IMR-90 (cell line): ENCODE measurements at regions not wholly inside any gene's neighbourhood (a gene's known extent, or its start where the extent isn't known, plus 50 kb on each side); places are given as distances from the start of the nearest gene placed in this dataset.

Source experiments
- ATAC-seq: fragments of 200-7000 bp; cut with Tn5 transposase; 2 replicates; pipeline ENCODE4 v1.9.1; 2020; ENCODE audit warnings: low read depth, mild to moderate bottlenecking, moderate library complexity
- BruUV-seq: library from RNA; stranded (reverse); fragments of 400-500 nt; replicated peaks from 2 replicates; lab custom pipeline; 2021; lab: Mats Ljungman, UMichigan
- CTCF ChIA-PET: fragments of 300-600 bp; formaldehyde crosslinking; extraction: SDS; loops from one replicate; lab custom pipeline; 2021; ENCODE audit warnings: antibody characterized with exemption; lab: Yijun Ruan, JAX
- POLR2A ChIA-PET: fragments of 300-600 bp; sonication (Branson Sonifier 250); formaldehyde crosslinking; loops from one replicate; lab custom pipeline; 2022; ENCODE audit warnings: antibody characterized with exemption; ENCODE audit not compliant: unreplicated experiment; lab: Charles Lee
- DNase-seq: peaks from one replicate; pipeline ENCODE4 v3.0.0; 2013
- H2AFZ ChIP-seq: replicated peaks from 2 replicates; pipeline ENCODE3; 2013; ENCODE audit warnings: low read length, mild to moderate bottlenecking; ENCODE audit not compliant: poor library complexity
- H2AK5ac ChIP-seq: 2 replicates; pipeline ENCODE4 v1.6.1; 2013; ENCODE audit warnings: low read depth, low read length, inconsistent platforms
- H2AK9ac ChIP-seq: replicated peaks from 2 replicates; pipeline ENCODE3; 2013; ENCODE audit warnings: mild to moderate bottlenecking, low read depth, low read length, moderate library complexity; ENCODE audit not compliant: poor library complexity
- H2BK120ac ChIP-seq: 2 replicates; pipeline ENCODE4 v1.6.1; 2013; ENCODE audit warnings: low read depth, low read length, inconsistent platforms
- H2BK15ac ChIP-seq: 3 replicates; pipeline ENCODE4 v1.6.1; 2013; ENCODE audit warnings: low read depth, low read length, inconsistent platforms
- H2BK20ac ChIP-seq: 2 replicates; pipeline ENCODE4 v1.6.1; 2013; ENCODE audit warnings: low read depth, mild to moderate bottlenecking, inconsistent platforms, low read length, moderate library complexity
- H2BK5ac ChIP-seq: 2 replicates; pipeline ENCODE4 v1.6.1; 2013; ENCODE audit warnings: mild to moderate bottlenecking, low read depth, low read length, inconsistent platforms; ENCODE audit not compliant: poor library complexity, severe bottlenecking
- H3K14ac ChIP-seq: replicated peaks from 2 replicates; pipeline ENCODE4 v1.6.1; 2013; ENCODE audit warnings: low read depth, low read length, inconsistent platforms
- H3K18ac ChIP-seq: 2 replicates; pipeline ENCODE4 v1.6.1; 2013; ENCODE audit warnings: low read depth, low read length, control low read depth
- H3K23ac ChIP-seq: 2 replicates; pipeline ENCODE4 v1.6.1; 2013; ENCODE audit warnings: low read depth, low read length, inconsistent platforms
- H3K27ac ChIP-seq: 2 replicates; pipeline ENCODE4 v1.5.1; 2013; ENCODE audit warnings: mild to moderate bottlenecking, control low read depth, low read length; ENCODE audit not compliant: insufficient read depth
- H3K27me3 ChIP-seq: 2 replicates; pipeline ENCODE4 v1.6.1; 2013; ENCODE audit warnings: low read length; ENCODE audit not compliant: control insufficient read depth, insufficient read depth
- H3K36me3 ChIP-seq: 2 replicates; pipeline ENCODE4 v1.6.1; 2013; ENCODE audit warnings: low read length, mixed read lengths; ENCODE audit not compliant: control insufficient read depth, insufficient read depth
- H3K4ac ChIP-seq: 2 replicates; pipeline ENCODE4 v1.6.1; 2013; ENCODE audit warnings: low read depth, low read length, inconsistent platforms
- H3K4me1 ChIP-seq: 2 replicates; pipeline ENCODE4 v1.6.1; 2013; ENCODE audit warnings: low read length, mixed read lengths; ENCODE audit not compliant: control insufficient read depth, insufficient read depth
- H3K4me2 ChIP-seq: 2 replicates; pipeline ENCODE4 v1.6.1; 2013; ENCODE audit warnings: low read depth, mild to moderate bottlenecking, control low read depth, low read length, moderate library complexity
- H3K4me3 ChIP-seq: 2 replicates; pipeline ENCODE4 v1.5.1; 2013; ENCODE audit warnings: low read depth, mild to moderate bottlenecking, control low read depth, low read length, moderate library complexity; ENCODE audit not compliant: insufficient read depth
- H3K56ac ChIP-seq: 2 replicates; pipeline ENCODE4 v1.6.1; 2013; ENCODE audit warnings: low read length, inconsistent platforms; ENCODE audit not compliant: insufficient read depth; ENCODE audit errors: extremely low read depth
- H3K79me1 ChIP-seq, 2 experiments: 2 replicates each; pipeline ENCODE4 v1.6.1; 2013; ENCODE audit warnings: low read length in 2 of 2, inconsistent platforms in 1 of 2, low read depth in 1 of 2
- H3K9ac ChIP-seq: 2 replicates; pipeline ENCODE4 v1.6.1; 2013; ENCODE audit warnings: low read depth, low read length, control low read depth
- H3K9me1 ChIP-seq: 2 replicates; pipeline ENCODE4 v1.6.1; 2013; ENCODE audit warnings: low read length, inconsistent platforms; ENCODE audit not compliant: insufficient read depth
- H3K9me3 ChIP-seq: 2 replicates; pipeline ENCODE4 v1.6.1; 2013; ENCODE audit warnings: low read length; ENCODE audit not compliant: control insufficient read depth, insufficient read depth
- H4K20me1 ChIP-seq: 2 replicates; pipeline ENCODE4 v1.6.1; 2013; ENCODE audit warnings: low read length, inconsistent platforms; ENCODE audit not compliant: insufficient read depth
- H4K5ac ChIP-seq: 2 replicates; pipeline ENCODE4 v1.6.1; 2013; ENCODE audit warnings: mild to moderate bottlenecking, low read depth, low read length, control low read depth
- H4K8ac ChIP-seq, 2 experiments: 2 replicates each; pipeline ENCODE4 v1.6.1; 2013; ENCODE audit warnings: low read depth in 2 of 2, low read length in 2 of 2, control low read depth in 1 of 2, inconsistent platforms in 1 of 2
- H4K91ac ChIP-seq: 2 replicates; pipeline ENCODE4 v1.6.1; 2013; ENCODE audit warnings: low read depth, low read length, inconsistent platforms; ENCODE audit not compliant: insufficient read depth
- BHLHE40 ChIP-seq: fragments of 150-350 bp; IDR thresholded peaks from 2 replicates; pipeline ENCODE4 v1.6.1; 2016; ENCODE audit warnings: mild to moderate bottlenecking, low read depth, low read length
- CHD1 ChIP-seq: IDR thresholded peaks from 2 replicates; pipeline ENCODE4 v1.6.1; 2012; ENCODE audit warnings: low read depth, low read length, improper control_type of control experiment
- MAZ ChIP-seq: IDR thresholded peaks from 2 replicates; pipeline ENCODE4 v1.6.1; 2012; ENCODE audit warnings: low read depth, mild to moderate bottlenecking, low read length, improper control_type of control experiment, moderate library complexity, borderline replicate concordance
- NFE2L2 ChIP-seq: fragments of 150-350 bp; IDR thresholded peaks from 2 replicates; pipeline ENCODE4 v1.6.1; 2016; ENCODE audit warnings: low read depth, mild to moderate bottlenecking, low read length
- RAD21 ChIP-seq: IDR thresholded peaks from 2 replicates; pipeline ENCODE4 v1.6.1; 2012; ENCODE audit warnings: low read length, improper control_type of control experiment
- RCOR1 ChIP-seq: IDR thresholded peaks from 2 replicates; pipeline ENCODE4 v1.6.1; 2012; ENCODE audit warnings: mild to moderate bottlenecking, low read length, improper control_type of control experiment; ENCODE audit not compliant: insufficient replicate concordance
- WGBS, 2 experiments: methylation state at CpG; one replicate each; pipeline versions ENCODE4 v1.1.5 to v1.1.7; 2013; ENCODE audit warnings: missing lambda C conversion rate in 2 of 2; ENCODE audit not compliant: insufficient read length in 1 of 2; ENCODE audit errors: extremely low coverage in 2 of 2; 5-methylcytosine and 5-hydroxymethylcytosine counted together
- dilution Hi-C: fragments of 300-500 bp; cut with HindIII; formaldehyde crosslinking; loops from one replicate; pipeline ENCODE4 v1.14.3; 2018; ENCODE audit warnings: low sequenced_read_pairs; ENCODE audit not compliant: unreplicated experiment
- in situ Hi-C: fragments of 300-500 bp; cut with MboI; formaldehyde crosslinking; loops from 3 replicates; pipeline ENCODE4 v1.14.3; 2019; ENCODE audit warnings: low sequenced_read_pairs, inconsistent platforms, mixed read lengths
- intact Hi-C: fragments of 100-400 bp; cut with micrococcal nuclease; formaldehyde crosslinking; loops from 2 replicates; pipeline ENCODE4 v1.10.0; 2022
- TF ChIP-seq, protein P1 (sequence below): fragments of 150-350 bp; IDR thresholded peaks from 2 replicates; pipeline ENCODE4 v1.6.1; 2016; ENCODE audit warnings: low read depth, mild to moderate bottlenecking, low read length, moderate library complexity, borderline replicate concordance

DNA sequence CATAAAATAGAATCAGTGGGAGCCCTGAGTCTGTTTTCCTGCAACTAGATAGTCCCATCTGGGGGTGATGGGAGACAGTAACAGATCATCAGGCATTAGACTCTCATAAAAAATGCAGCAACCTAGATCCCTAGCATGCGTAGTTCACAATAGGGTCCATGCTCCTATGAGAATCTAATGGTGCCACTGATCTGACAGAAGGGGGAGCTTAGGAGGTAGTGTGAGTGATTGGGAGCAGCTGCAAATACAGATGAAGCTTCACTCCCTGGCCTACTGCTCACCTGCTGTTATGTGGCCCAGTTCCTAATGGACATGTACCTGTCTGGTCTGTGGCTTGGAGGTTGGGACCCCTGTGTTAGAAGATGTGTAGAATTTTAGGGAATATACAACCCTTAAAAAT lies 904.5 kb upstream of the EPHA7 start:
- Histone ChIP-seq H3K9ac (no peak overlapping the region), H3K14ac (no peak overlapping the region), H2AK9ac (no peak overlapping the region), H2BK15ac (no peak overlapping the region), H3K79me1 (no peaks in the 10 kb centered on the region), H3K56ac (no peak overlapping the region), H3K23ac (no peak overlapping the region), H4K8ac (no peak overlapping the region), H2BK20ac (no peak overlapping the region), H3K4ac (no peak overlapping the region), H3K27me3 (no peaks in the 10 kb centered on the region), H3K36me3 (no peaks in the 10 kb centered on the region), H3K4me1 (no peaks in the 10 kb centered on the region), H2BK5ac (no peak overlapping the region), H2BK120ac (no peak overlapping the region), H3K27ac (no peak overlapping the region), H2AK5ac (no peak overlapping the region), H3K18ac (no peak overlapping the region), H3K9me3 (peaks cover 5% of the 10 kb centered on the region), H4K5ac (no peak overlapping the region), H3K4me2 (no peak overlapping the region), H3K4me3 (no peak overlapping the region), H4K91ac (no peak overlapping the region), H4K20me1 (no peaks in the 10 kb centered on the region), H2AFZ (no peak overlapping the region), H3K9me1 (no peaks in the 10 kb centered on the region)
- no TSS peak for BruUV-seq
- ChIA-PET POLR2A (no interaction called here), CTCF (no interaction called here)
- DNase-seq: no peak
- dilution Hi-C loops: no loop called here
- ATAC-seq: no peak
- in situ Hi-C loops: no loop called here
- WGBS, 2 experiments: no CpG with 5 or more reads among the region's 1 CpG
- intact Hi-C loops: no loop called here
- no peak for TF ChIP-seq BHLHE40
- TF ChIP-seq RAD21: no peak
- TF ChIP-seq MAZ: no peak
- TF ChIP-seq, protein P1, sequence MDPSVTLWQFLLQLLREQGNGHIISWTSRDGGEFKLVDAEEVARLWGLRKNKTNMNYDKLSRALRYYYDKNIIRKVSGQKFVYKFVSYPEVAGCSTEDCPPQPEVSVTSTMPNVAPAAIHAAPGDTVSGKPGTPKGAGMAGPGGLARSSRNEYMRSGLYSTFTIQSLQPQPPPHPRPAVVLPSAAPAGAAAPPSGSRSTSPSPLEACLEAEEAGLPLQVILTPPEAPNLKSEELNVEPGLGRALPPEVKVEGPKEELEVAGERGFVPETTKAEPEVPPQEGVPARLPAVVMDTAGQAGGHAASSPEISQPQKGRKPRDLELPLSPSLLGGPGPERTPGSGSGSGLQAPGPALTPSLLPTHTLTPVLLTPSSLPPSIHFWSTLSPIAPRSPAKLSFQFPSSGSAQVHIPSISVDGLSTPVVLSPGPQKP: no peak
- no peak for TF ChIP-seq CHD1
- no peak for TF ChIP-seq NFE2L2
- TF ChIP-seq RCOR1: no peak
